H7 (cell line): ENCODE measurements at regions not wholly inside any gene's neighbourhood (a gene's known extent, or its start where the extent isn't known, plus 50 kb on each side); places are given as distances from the start of the nearest gene placed in this dataset.
"Not testable (repeated sequence)": the region's sequence is repeated elsewhere in the genome, so short reads cannot be mapped to it uniquely, and the experiment has no call there.

Experiments used
- DNase-seq: peaks from one replicate; pipeline ENCODE4 v3.0.0; 2012
- H3K27me3 ChIP-seq: 2 replicates; pipeline ENCODE4 v1.6.0; 2011; ENCODE audit warnings: mild to moderate bottlenecking, low read length; ENCODE audit not compliant: control insufficient read depth, insufficient read depth
- H3K36me3 ChIP-seq: replicated peaks from 2 replicates; pipeline ENCODE4 v1.5.1; 2011; ENCODE audit warnings: low read length; ENCODE audit not compliant: control insufficient read depth, insufficient read depth
- H3K4me3 ChIP-seq: 2 replicates; pipeline ENCODE4 v1.5.1; 2011; ENCODE audit warnings: low read depth, mild to moderate bottlenecking, control low read depth, low read length, moderate library complexity; ENCODE audit not compliant: insufficient read depth

- Histone ChIP-seq H3K36me3 (no peaks in the 10 kb centered on the region), H3K27me3 (no peaks in the 10 kb centered on the region), H3K4me3 (no peak overlapping the region)
- DNase-seq: no peak
These were observed 500.8 kb upstream of the ADGRL2 start for GRCh38 chr1:81299892-81300291.

- DNase-seq: no peak
- Histone ChIP-seq H3K27me3 (no peaks in the 10 kb centered on the region), H3K36me3 (no peaks in the 10 kb centered on the region), H3K4me3 (no peak overlapping the region)
These were observed 502.5 kb upstream of the ADGRL2 start for GRCh38 chr1:81298266-81298665.

GRCh38 chr1:81296601-81297000 is 504.1 kb upstream of the ADGRL2 start:
- H3K27me3 ChIP-seq: no peaks in the 10 kb centered on the region
- no peak for DNase-seq
- no peaks in the 10 kb centered on the region for H3K36me3 ChIP-seq
- H3K4me3 ChIP-seq: no peak overlapping the region

GRCh38 chr1:81290326-81290725 is 510.4 kb upstream of the ADGRL2 start:
- Histone ChIP-seq H3K36me3 (no peaks in the 10 kb centered on the region), H3K27me3 (no peaks in the 10 kb centered on the region), H3K4me3 (no peak overlapping the region)
- no peak for DNase-seq

GRCh38 chr1:81288689-81289088 is 512.0 kb upstream of the ADGRL2 start:
- no peak overlapping the region for H3K4me3 ChIP-seq
- DNase-seq: no peak
- H3K27me3 ChIP-seq: no peaks in the 10 kb centered on the region
- no peaks in the 10 kb centered on the region for H3K36me3 ChIP-seq

- no peak for DNase-seq
- Histone ChIP-seq H3K36me3 (no peaks in the 10 kb centered on the region), H3K4me3 (no peak overlapping the region), H3K27me3 (no peaks in the 10 kb centered on the region)
These were observed 513.2 kb upstream of the ADGRL2 start for GRCh38 chr1:81287411-81288080.

GRCh38 chr1:81270051-81270450 is 530.7 kb upstream of the ADGRL2 start:
- Histone ChIP-seq H3K36me3 (no peaks in the 10 kb centered on the region), H3K4me3 (no peak overlapping the region), H3K27me3 (no peaks in the 10 kb centered on the region)
- DNase-seq: no peak

GRCh38 chr1:81264976-81265375 is 535.8 kb upstream of the ADGRL2 start:
- Histone ChIP-seq H3K27me3 (no peaks in the 10 kb centered on the region), H3K4me3 (no peak overlapping the region), H3K36me3 (no peaks in the 10 kb centered on the region)
- DNase-seq: no peak

- Histone ChIP-seq H3K36me3 (no peaks in the 10 kb centered on the region), H3K27me3 (no peaks in the 10 kb centered on the region), H3K4me3 (no peak overlapping the region)
- no peak for DNase-seq
These were observed 540.9 kb upstream of the ADGRL2 start for GRCh38 chr1:81259625-81260411.

GRCh38 chr1:81254560-81254959 is 546.2 kb upstream of the ADGRL2 start:
- H3K36me3 ChIP-seq: no peaks in the 10 kb centered on the region
- peak; percentile 13 for DNase-seq

GRCh38 chr1:81254068-81254467 is 546.7 kb upstream of the ADGRL2 start:
- Histone ChIP-seq H3K4me3 (no peak overlapping the region), H3K36me3 (no peaks in the 10 kb centered on the region), H3K27me3 (no peaks in the 10 kb centered on the region)
- DNase-seq: no peak

More at GRCh38 chr1:81254560-81254959, 546.2 kb upstream of the ADGRL2 start:
- H3K4me3 ChIP-seq: no peak overlapping the region
- H3K27me3 ChIP-seq: no peaks in the 10 kb centered on the region

GRCh38 chr1:81252471-81253151 is 548.1 kb upstream of the ADGRL2 start:
- H3K36me3 ChIP-seq: no peaks in the 10 kb centered on the region
- H3K4me3 ChIP-seq: no peak overlapping the region
- no peaks in the 10 kb centered on the region for H3K27me3 ChIP-seq
- DNase-seq: no peak

GRCh38 chr1:81250825-81251224 is 549.9 kb upstream of the ADGRL2 start:
- H3K36me3 ChIP-seq, H3K4me3 ChIP-seq, DNase-seq, H3K27me3 ChIP-seq: not testable (repeated sequence)

- not testable (repeated sequence) for H3K27me3 ChIP-seq, DNase-seq, H3K36me3 ChIP-seq
- H3K4me3 ChIP-seq: peak overlapping the region; percentile 67
These were observed 555.5 kb upstream of the ADGRL2 start for GRCh38 chr1:81245084-81245715.
